ENCODE measurements at regions not wholly inside any gene's neighbourhood (a gene's known extent, or its start where the extent isn't known, plus 50 kb on each side); places are given as distances from the start of the nearest gene placed in this dataset.

DNA sequence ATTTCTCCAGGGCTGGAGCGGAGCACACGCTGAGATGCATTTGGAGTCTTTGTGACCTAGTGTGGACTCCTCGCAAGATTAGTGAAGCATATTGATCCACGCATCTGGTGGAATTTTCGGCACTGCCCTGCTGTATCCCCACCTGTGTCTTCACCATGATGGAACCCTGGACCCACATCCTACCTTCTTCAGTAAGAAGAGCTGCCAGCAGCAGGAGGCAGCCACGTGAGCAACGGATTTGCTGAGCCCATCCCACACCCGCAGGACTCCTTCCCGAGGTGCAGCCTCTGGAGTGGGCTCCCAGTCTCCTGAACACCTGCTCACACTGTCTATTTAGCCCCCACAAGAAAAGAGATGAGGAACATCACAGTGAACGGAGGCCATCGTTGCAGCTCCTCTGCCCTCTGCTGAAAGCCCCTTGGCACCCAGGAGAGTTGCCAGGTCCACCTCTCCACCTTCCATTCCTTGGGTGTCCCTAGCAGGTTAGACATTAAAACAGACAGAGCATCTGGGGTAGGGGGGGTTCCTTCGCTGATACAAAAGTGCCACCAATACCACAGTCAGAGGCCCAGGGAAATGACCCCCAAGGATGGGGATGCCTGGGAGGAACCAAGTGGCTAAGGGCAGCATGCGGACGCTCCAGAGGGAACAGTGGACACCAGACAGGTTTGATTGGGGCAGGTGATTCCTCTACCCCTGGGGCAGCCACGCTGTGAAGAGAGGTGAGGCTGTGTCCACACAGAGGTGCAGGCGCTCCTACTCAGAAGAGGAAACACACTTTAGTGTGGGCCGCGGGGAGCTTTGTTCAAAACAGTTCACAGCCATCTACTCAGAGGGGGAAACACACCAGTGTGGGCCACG is 302.8 kb upstream of the SALL3 start:
- in situ Hi-C loops (cut with HindIII; ENCODE audit: low sequenced_read_pairs): no loop called here
- no peak overlapping the region for H3K4me3 ChIP-seq (ENCODE audit: low read depth, low read length)
- TF ChIP-seq, protein P1, sequence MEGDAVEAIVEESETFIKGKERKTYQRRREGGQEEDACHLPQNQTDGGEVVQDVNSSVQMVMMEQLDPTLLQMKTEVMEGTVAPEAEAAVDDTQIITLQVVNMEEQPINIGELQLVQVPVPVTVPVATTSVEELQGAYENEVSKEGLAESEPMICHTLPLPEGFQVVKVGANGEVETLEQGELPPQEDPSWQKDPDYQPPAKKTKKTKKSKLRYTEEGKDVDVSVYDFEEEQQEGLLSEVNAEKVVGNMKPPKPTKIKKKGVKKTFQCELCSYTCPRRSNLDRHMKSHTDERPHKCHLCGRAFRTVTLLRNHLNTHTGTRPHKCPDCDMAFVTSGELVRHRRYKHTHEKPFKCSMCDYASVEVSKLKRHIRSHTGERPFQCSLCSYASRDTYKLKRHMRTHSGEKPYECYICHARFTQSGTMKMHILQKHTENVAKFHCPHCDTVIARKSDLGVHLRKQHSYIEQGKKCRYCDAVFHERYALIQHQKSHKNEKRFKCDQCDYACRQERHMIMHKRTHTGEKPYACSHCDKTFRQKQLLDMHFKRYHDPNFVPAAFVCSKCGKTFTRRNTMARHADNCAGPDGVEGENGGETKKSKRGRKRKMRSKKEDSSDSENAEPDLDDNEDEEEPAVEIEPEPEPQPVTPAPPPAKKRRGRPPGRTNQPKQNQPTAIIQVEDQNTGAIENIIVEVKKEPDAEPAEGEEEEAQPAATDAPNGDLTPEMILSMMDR (IDR thresholded peaks at IDR 0.05; ENCODE audit: low read depth, low read length, missing control alignments): no peak
- DNase-seq (ENCODE audit: low read depth): no peak

DNA sequence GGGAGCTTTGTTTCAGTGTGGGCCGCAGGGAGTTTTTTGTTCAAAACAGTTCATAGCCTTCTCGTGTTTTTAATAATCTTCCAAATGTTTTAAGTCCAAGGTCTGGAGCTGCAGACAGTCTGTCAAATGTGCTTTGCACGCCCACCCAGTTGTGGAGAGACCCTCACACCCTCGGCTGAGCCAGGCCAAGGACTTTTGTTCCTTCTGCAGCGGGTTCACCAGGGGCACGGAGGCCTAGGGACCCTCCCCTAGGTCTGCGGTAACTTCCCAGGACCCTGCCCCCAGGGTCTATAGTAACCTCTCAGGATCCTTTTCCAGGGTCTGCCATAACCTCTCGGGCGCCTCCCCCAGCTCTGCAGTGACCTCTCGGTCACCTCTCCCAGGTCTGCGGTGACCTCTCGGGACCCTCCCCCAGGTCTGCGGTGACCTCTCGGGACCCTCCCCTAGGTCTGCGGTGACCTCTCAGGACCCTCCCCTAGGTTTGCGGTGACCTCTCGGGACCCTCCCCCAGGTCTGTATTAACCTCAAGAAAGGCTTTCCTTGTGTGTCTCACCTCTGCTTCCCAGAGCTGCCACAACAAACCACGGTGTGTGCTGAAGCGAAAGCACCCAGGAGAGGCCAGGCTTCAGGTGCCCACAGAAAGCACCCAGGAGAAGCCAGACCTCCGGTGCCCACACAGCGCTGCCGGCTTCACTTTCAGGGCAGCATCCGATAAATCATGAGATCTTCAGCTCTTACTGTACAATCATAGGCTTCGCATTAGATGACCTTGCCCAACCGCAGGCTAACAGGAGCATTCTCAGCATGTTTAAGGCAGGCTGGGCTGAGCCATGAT is 301.9 kb upstream of the SALL3 start:
- in situ Hi-C loops (cut with HindIII; ENCODE audit: low sequenced_read_pairs): no loop called here
- TF ChIP-seq, protein P1 (IDR thresholded peaks at IDR 0.05; ENCODE audit: low read depth, low read length, missing control alignments): no peak
- DNase-seq (ENCODE audit: low read depth): no peak
- H3K4me3 ChIP-seq (ENCODE audit: low read depth, low read length): no peak overlapping the region

DNA sequence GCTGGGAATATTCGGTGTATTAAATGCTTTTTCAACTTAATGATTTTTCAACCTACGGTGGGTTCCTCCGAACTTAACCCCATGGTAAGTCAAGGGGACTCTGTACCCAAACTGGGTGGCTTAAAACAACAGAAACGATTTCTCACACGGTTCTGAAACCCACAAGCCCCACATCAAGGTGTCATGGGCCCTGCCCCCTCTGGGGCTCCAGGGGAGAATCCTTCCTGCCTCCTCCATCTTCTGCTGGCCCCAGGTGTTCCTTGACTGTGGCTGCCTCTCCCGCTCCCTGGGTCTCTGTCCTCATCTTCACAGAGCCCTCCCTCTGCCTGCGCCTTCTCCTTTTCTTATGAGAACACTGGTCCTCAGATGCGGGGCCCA is 301.3 kb upstream of the SALL3 start:
- TF ChIP-seq, protein P1 (IDR thresholded peaks at IDR 0.05; ENCODE audit: low read depth, low read length, missing control alignments): no peak
- in situ Hi-C loops (cut with HindIII; ENCODE audit: low sequenced_read_pairs): no loop called here
- no peak overlapping the region for H3K4me3 ChIP-seq (ENCODE audit: low read depth, low read length)
- DNase-seq (ENCODE audit: low read depth): no peak

DNA sequence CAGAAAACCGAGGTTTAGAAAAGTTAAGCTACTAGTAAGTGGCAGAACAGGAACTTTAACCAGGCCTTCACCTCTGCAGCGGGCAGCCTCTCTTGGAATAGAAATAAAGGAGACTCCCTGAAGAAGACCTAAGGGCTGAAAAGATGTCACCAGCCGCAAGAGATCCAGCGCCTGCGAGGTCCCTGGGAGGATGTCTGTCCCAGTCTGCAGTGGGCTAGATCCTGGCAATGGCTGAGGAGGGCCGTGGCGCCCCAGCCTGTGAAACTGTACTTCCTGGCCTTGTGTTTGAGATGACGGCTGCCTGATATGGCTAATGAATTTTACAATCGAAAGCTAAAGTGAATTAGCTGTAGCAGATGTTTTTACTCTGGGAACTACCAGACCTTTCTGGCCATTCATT is 300.6 kb upstream of the SALL3 start:
- H3K4me3 ChIP-seq (ENCODE audit: low read depth, low read length): no peak overlapping the region
- no peak for DNase-seq (ENCODE audit: low read depth)
- in situ Hi-C loops (cut with HindIII; ENCODE audit: low sequenced_read_pairs): no loop called here
- TF ChIP-seq, protein P1 (IDR thresholded peaks at IDR 0.05; ENCODE audit: low read depth, low read length, missing control alignments): no peak

DNA sequence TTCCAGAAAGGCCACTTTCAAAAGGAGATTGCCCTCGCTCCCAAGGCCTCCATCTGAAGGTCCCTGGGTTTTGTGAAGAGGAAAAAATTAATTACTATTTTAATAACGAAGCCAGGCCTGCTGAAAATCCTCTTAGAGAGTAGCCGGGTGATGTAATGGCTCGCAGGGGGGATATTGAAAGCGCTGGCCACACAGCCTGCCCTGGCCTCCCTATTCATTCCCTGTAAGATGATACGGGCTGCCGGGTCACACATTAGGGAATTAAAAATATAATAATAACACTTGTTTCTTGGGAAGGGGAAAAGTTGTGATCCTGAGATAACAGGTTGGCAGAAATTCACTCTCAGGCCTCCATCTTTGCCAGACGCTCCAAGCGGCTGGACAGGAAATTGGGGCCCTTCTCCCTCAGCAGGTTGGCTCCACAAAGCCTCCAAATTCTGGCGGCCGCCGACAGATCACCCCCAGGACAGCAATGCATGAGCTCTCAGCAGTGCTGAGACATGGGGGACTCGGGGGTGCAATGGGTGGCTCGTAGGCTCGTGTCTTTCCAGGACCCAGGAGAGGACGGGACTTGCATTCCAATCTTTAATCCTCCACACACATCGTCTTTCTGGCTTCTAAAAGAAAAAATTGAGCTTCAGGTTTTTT is 299.9 kb upstream of the SALL3 start:
- in situ Hi-C loops (cut with HindIII; ENCODE audit: low sequenced_read_pairs): no loop called here
- H3K4me3 ChIP-seq (ENCODE audit: low read depth, low read length): no peak overlapping the region
- DNase-seq (ENCODE audit: low read depth): no peak
- TF ChIP-seq, protein P1 (IDR thresholded peaks at IDR 0.05; ENCODE audit: low read depth, low read length, missing control alignments): no peak

DNA sequence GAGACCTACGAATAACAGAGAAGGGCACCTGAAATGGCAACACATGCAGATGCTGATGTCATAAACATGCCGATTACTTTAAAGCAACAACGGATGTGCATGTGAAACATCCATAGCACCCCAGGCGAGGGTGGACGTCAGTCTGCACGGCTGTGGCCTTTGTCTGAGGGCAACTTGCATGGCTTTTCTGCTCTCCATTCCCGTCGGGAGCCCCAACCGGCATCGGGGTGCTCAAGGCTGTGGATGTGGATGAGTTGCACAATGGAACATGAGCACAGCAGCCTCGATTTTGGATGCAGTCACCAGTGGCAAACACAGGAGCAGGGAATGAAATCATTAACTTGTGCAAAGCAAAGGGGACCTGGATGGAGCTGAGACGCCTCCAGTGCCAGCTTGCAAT is 298.2 kb upstream of the SALL3 start:
- in situ Hi-C loops (cut with HindIII; ENCODE audit: low sequenced_read_pairs): no loop called here
- no peak for DNase-seq (ENCODE audit: low read depth)
- TF ChIP-seq, protein P1 (IDR thresholded peaks at IDR 0.05; ENCODE audit: low read depth, low read length, missing control alignments): no peak
- no peak overlapping the region for H3K4me3 ChIP-seq (ENCODE audit: low read depth, low read length)

All from astrocyte of the cerebellum (primary cell).